HEK293 (cell line): ENCODE measurements at regions not wholly inside any gene's neighbourhood (a gene's known extent, or its start where the extent isn't known, plus 50 kb on each side); places are given as distances from the start of the nearest gene placed in this dataset.

ENCODE experiments used
- CTCF ChIP-seq: fragments of 450-650 bp; formaldehyde crosslinking; IDR thresholded peaks from 2 replicates; pipeline ENCODE4 v1.5.1; 2016; ENCODE audit warnings: missing biosample characterization, missing genetic modification characterization
- PRDM10 ChIP-seq: fragments of 450-650 bp; formaldehyde crosslinking; IDR thresholded peaks from 2 replicates; pipeline ENCODE4 v1.5.1; 2016; ENCODE audit warnings: missing biosample characterization, missing genetic modification characterization
- YY1 ChIP-seq: fragments of 450-650 bp; formaldehyde crosslinking; IDR thresholded peaks from 2 replicates; pipeline ENCODE4 v1.5.1; 2018; ENCODE audit warnings: missing biosample characterization, missing genetic modification characterization
- ZNF155 ChIP-seq: fragments of 450-650 bp; formaldehyde crosslinking; IDR thresholded peaks from 2 replicates; pipeline ENCODE4 v1.5.1; 2016; ENCODE audit warnings: missing biosample characterization, missing genetic modification characterization
- ZNF561 ChIP-seq: fragments of 450-650 bp; IDR thresholded peaks from 2 replicates; pipeline ENCODE4 v1.5.1; 2018; ENCODE audit warnings: missing biosample characterization, missing genetic modification characterization, borderline replicate concordance

- TF ChIP-seq CTCF (tag by site-specific recombination) (no peak), PRDM10 (tag by site-specific recombination) (no peak), YY1 (tag by site-specific recombination) (no peak), ZNF155 (no peak), ZNF561 (no peak)
Observed at GRCh38 chr4:134426821-134427220, 225.2 kb upstream of the PABPC4L start.
